GM06990 (cell line): ENCODE measurements at regions not wholly inside any gene's neighbourhood (a gene's known extent, or its start where the extent isn't known, plus 50 kb on each side); places are given as distances from the start of the nearest gene placed in this dataset.
"Not testable (repeated sequence)": the region's sequence is repeated elsewhere in the genome, so short reads cannot be mapped to it uniquely, and the experiment has no call there.

Experiments used
- DNase-seq: peaks from one replicate; pipeline ENCODE4 v3.0.0-alpha.2; 2011; ENCODE audit not compliant: insufficient read length; ENCODE audit errors: extremely low read depth
- H3K27me3 ChIP-seq: replicated peaks from 2 replicates; pipeline ENCODE4 v1.6.0; 2011; ENCODE audit warnings: low read length; ENCODE audit not compliant: control insufficient read depth, insufficient read depth
- H3K36me3 ChIP-seq: 2 replicates; pipeline ENCODE4 v1.5.1; 2011; ENCODE audit warnings: low read length; ENCODE audit not compliant: control insufficient read depth, insufficient read depth
- H3K4me3 ChIP-seq: replicated peaks from 2 replicates; pipeline ENCODE4 v1.5.1; 2011; ENCODE audit warnings: low read depth, mild to moderate bottlenecking, control low read depth, low read length
- CTCF ChIP-seq: IDR thresholded peaks from 2 replicates; pipeline ENCODE4 v1.5.1; 2011; ENCODE audit warnings: low read length, control low read depth, mild to moderate bottlenecking, inconsistent platforms; ENCODE audit not compliant: insufficient read depth, poor library complexity, severe bottlenecking

- Histone ChIP-seq H3K4me3 (no peak overlapping the region), H3K27me3 (no peaks in the 10 kb centered on the region), H3K36me3 (no peaks in the 10 kb centered on the region)
- TF ChIP-seq CTCF = no peak
- no peak for DNase-seq
These were observed 109.3 kb downstream of the APIP start for GRCh38 chr11:34806875-34807274.

GRCh38 chr11:34805937-34806336 lies 110.2 kb downstream of the APIP start:
- no peaks in the 10 kb centered on the region for H3K27me3 ChIP-seq
- TF ChIP-seq CTCF = no peak
- no peaks in the 10 kb centered on the region for H3K36me3 ChIP-seq
- no peak overlapping the region for H3K4me3 ChIP-seq
- no peak for DNase-seq

- no peak for TF ChIP-seq CTCF
- H3K27me3 ChIP-seq = no peaks in the 10 kb centered on the region
- no peak for DNase-seq
- no peak overlapping the region for H3K4me3 ChIP-seq
- H3K36me3 ChIP-seq = no peaks in the 10 kb centered on the region
These were observed 116.3 kb downstream of the APIP start for GRCh38 chr11:34799848-34800247.

GRCh38 chr11:34798985-34799384 lies 117.2 kb downstream of the APIP start:
- H3K4me3 ChIP-seq = no peak overlapping the region
- H3K36me3 ChIP-seq = no peaks in the 10 kb centered on the region
- TF ChIP-seq CTCF = no peak
- no peak for DNase-seq
- no peaks in the 10 kb centered on the region for H3K27me3 ChIP-seq

GRCh38 chr11:34797497-34797896 lies 118.7 kb downstream of the APIP start:
- not testable (repeated sequence) for H3K36me3 ChIP-seq, DNase-seq, H3K27me3 ChIP-seq, H3K4me3 ChIP-seq

GRCh38 chr11:34795641-34796040 lies 120.5 kb downstream of the APIP start:
- Histone ChIP-seq H3K36me3 (no peaks in the 10 kb centered on the region), H3K4me3 (no peak overlapping the region), H3K27me3 (no peaks in the 10 kb centered on the region)
- DNase-seq = no peak
- no peak for TF ChIP-seq CTCF

- DNase-seq = no peak
- TF ChIP-seq CTCF = no peak
These were observed 121.5 kb downstream of the APIP start for GRCh38 chr11:34794696-34795095.

More at GRCh38 chr11:34794696-34795095, 121.5 kb downstream of the APIP start:
- no peaks in the 10 kb centered on the region for H3K27me3 ChIP-seq
- H3K36me3 ChIP-seq = no peaks in the 10 kb centered on the region
- H3K4me3 ChIP-seq = no peak overlapping the region
